ENCODE measurements at regions not wholly inside any gene's neighbourhood (a gene's known extent, or its start where the extent isn't known, plus 50 kb on each side); places are given as distances from the start of the nearest gene placed in this dataset.

DNA sequence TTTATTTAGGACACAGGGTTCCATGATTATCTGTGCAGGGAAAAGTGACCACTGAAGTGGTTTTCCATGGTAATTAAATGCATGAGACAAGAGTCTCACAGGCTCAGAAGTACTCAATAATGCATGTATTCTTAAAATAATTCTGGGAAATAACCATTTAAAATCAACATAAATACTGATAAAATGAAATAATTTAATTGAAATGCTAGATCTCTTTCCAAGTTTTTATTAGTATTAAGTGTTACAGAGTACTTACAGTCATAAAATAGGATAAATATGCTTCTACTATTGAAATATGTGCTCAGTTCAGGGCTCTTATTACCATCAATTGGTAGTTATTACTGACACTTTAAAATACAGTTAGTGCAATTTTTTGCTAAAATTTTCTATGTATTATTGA, 916.0 kb upstream of the GJE1 start:
- intact Hi-C loops (cut with micrococcal nuclease), result no loop called here
- CTCF ChIA-PET, result interaction anchor here (0.6 kb wide), 1 partner anchor 12 kb away, joined by 3 read pairs; no protein-coding TSS in a partner anchor

GRCh38 chr6:141212296-141212695, 920.4 kb upstream of the GJE1 start:
- ChIA-PET CTCF (no interaction called here), POLR2A (interaction anchor here (0.6 to 1.4 kb wide), 2 partner anchors 11 to 641 kb away, joined by 4 read pairs; no protein-coding TSS in a partner anchor)
- H3K36me3 Mint-ChIP-seq (ENCODE audit: insufficient read depth, unreplicated experiment), result no peaks in the 10 kb centered on the region
- H3K4me3 Mint-ChIP-seq (ENCODE audit: unreplicated experiment), result no peak overlapping the region
- H3K4me1 Mint-ChIP-seq (ENCODE audit: insufficient read depth, unreplicated experiment), result no peaks in the 10 kb centered on the region
- no peaks in the 10 kb centered on the region for H3K9me3 Mint-ChIP-seq (ENCODE audit: unreplicated experiment)
- peak overlapping the region; percentile 24 for H3K27ac Mint-ChIP-seq (ENCODE audit: low read depth, unreplicated experiment)
- DNase-seq (ENCODE audit: unreplicated experiment), result no peak
- no TSS peak for BruUV-seq (replicated peaks)
- intact Hi-C loops (cut with micrococcal nuclease), result no loop called here
- TF ChIP-seq, protein P1, sequence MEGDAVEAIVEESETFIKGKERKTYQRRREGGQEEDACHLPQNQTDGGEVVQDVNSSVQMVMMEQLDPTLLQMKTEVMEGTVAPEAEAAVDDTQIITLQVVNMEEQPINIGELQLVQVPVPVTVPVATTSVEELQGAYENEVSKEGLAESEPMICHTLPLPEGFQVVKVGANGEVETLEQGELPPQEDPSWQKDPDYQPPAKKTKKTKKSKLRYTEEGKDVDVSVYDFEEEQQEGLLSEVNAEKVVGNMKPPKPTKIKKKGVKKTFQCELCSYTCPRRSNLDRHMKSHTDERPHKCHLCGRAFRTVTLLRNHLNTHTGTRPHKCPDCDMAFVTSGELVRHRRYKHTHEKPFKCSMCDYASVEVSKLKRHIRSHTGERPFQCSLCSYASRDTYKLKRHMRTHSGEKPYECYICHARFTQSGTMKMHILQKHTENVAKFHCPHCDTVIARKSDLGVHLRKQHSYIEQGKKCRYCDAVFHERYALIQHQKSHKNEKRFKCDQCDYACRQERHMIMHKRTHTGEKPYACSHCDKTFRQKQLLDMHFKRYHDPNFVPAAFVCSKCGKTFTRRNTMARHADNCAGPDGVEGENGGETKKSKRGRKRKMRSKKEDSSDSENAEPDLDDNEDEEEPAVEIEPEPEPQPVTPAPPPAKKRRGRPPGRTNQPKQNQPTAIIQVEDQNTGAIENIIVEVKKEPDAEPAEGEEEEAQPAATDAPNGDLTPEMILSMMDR (IDR thresholded peaks at IDR 0.05; ENCODE audit: unreplicated experiment), result no peak
- no peaks in the 10 kb centered on the region for H3K27me3 Mint-ChIP-seq (ENCODE audit: insufficient read depth, unreplicated experiment)

More for the DNA sequence above, 916.0 kb upstream of the GJE1 start:
- BruUV-seq (replicated peaks), result no TSS peak
- DNase-seq (ENCODE audit: unreplicated experiment), result no peak
- no peaks in the 10 kb centered on the region for H3K4me1 Mint-ChIP-seq (ENCODE audit: insufficient read depth, unreplicated experiment)
- no peaks in the 10 kb centered on the region for H3K36me3 Mint-ChIP-seq (ENCODE audit: insufficient read depth, unreplicated experiment)
- no peaks in the 10 kb centered on the region for H3K27me3 Mint-ChIP-seq (ENCODE audit: insufficient read depth, unreplicated experiment)
- POLR2A ChIA-PET, result no interaction called here
- H3K4me3 Mint-ChIP-seq (ENCODE audit: unreplicated experiment), result no peak overlapping the region
- TF ChIP-seq, protein P1 (IDR thresholded peaks at IDR 0.05; ENCODE audit: unreplicated experiment), result no peak
- H3K9me3 Mint-ChIP-seq (ENCODE audit: unreplicated experiment), result peaks cover 3% of the 10 kb centered on the region
- no peak overlapping the region for H3K27ac Mint-ChIP-seq (ENCODE audit: low read depth, unreplicated experiment)

DNA sequence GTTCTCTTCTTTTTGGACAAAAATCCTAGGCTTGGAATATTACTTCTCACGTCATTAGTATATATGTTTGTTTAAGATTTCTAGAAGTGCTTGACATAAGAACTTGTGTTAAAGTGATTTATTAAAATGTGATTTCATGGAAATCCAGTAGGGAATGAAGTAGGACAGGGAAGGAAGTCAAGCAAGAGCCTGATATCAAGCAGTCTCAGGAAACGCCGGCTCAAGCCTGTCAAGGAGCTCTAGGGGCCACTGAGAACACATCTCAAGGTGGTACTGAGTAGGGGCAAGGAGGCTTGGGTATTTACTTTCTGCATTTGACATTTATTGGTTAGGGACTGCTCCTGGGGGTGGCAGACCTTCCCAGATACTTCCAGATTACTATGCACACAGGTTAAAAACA, 920.9 kb upstream of the GJE1 start:
- H3K27ac Mint-ChIP-seq (ENCODE audit: low read depth, unreplicated experiment), result peak overlapping the region; percentile 24
- no peak for DNase-seq (ENCODE audit: unreplicated experiment)
- H3K9me3 Mint-ChIP-seq (ENCODE audit: unreplicated experiment), result no peaks in the 10 kb centered on the region
- TF ChIP-seq, protein P1 (IDR thresholded peaks at IDR 0.05; ENCODE audit: unreplicated experiment), result no peak
- no peaks in the 10 kb centered on the region for H3K4me1 Mint-ChIP-seq (ENCODE audit: insufficient read depth, unreplicated experiment)
- no peak overlapping the region for H3K4me3 Mint-ChIP-seq (ENCODE audit: unreplicated experiment)
- no TSS peak for BruUV-seq (replicated peaks)
- no peaks in the 10 kb centered on the region for H3K27me3 Mint-ChIP-seq (ENCODE audit: insufficient read depth, unreplicated experiment)
- POLR2A ChIA-PET, result interaction anchor here (0.6 to 1.4 kb wide), 2 partner anchors 11 to 640 kb away, joined by 4 read pairs; no protein-coding TSS in a partner anchor
- H3K36me3 Mint-ChIP-seq (ENCODE audit: insufficient read depth, unreplicated experiment), result no peaks in the 10 kb centered on the region
- CTCF ChIA-PET, result no interaction called here
- intact Hi-C loops (cut with micrococcal nuclease), result no loop called here

GRCh38 chr6:141210901-141211300, 921.8 kb upstream of the GJE1 start:
- TF ChIP-seq, protein P1 (IDR thresholded peaks at IDR 0.05; ENCODE audit: unreplicated experiment), result no peak

More at GRCh38 chr6:141210901-141211300, 921.8 kb upstream of the GJE1 start:
- DNase-seq (ENCODE audit: unreplicated experiment), result no peak
- Mint-ChIP-seq H3K27me3 (ENCODE audit: insufficient read depth, unreplicated experiment) (no peaks in the 10 kb centered on the region), H3K36me3 (ENCODE audit: insufficient read depth, unreplicated experiment) (no peaks in the 10 kb centered on the region), H3K27ac (ENCODE audit: low read depth, unreplicated experiment) (no peak overlapping the region), H3K4me3 (ENCODE audit: unreplicated experiment) (no peak overlapping the region), H3K4me1 (ENCODE audit: insufficient read depth, unreplicated experiment) (no peaks in the 10 kb centered on the region), H3K9me3 (ENCODE audit: unreplicated experiment) (no peaks in the 10 kb centered on the region)
- ChIA-PET POLR2A (interaction anchor here (1.4 kb wide), 2 partner anchors 9 to 10 kb away, joined by 3 to 4 read pairs; no protein-coding TSS in a partner anchor), CTCF (no interaction called here)
- BruUV-seq (replicated peaks), result no TSS peak
- intact Hi-C loops (cut with micrococcal nuclease), result no loop called here

Data from MCF 10A (cell line).